Small intestine (tissue), 7 donors: ENCODE measurements at regions not wholly inside any gene's neighbourhood (a gene's known extent, or its start where the extent isn't known, plus 50 kb on each side); places are given as distances from the start of the nearest gene placed in this dataset.

ENCODE experiments used
- DNase-seq, 2 donors: peaks; one replicate each; pipeline versions ENCODE4 v3.0.0 to v3.0.0-alpha.2; 2013
- FAIRE-seq: peaks from 2 replicates; lab custom pipeline; 2012; peaks lifted over from hg19 to GRCh38; lab: Jason Lieb, UNC
- H3K27ac ChIP-seq, 3 donors: one replicate each; pipeline ENCODE4 v1.5.1; 2013; ENCODE audit warnings: low read length in 2 of 3, mild to moderate bottlenecking in 2 of 3, control low read depth in 1 of 3, inconsistent platforms in 1 of 3, low read depth in 1 of 3, moderate library complexity in 1 of 3
- H3K27me3 ChIP-seq, 3 donors: one replicate each; pipeline ENCODE4 v1.6.1; 2013; ENCODE audit warnings: low read length in 3 of 3, inconsistent platforms in 1 of 3; ENCODE audit not compliant: control insufficient read depth in 3 of 3, insufficient read depth in 3 of 3
- H3K36me3 ChIP-seq, 3 donors: one replicate each; pipeline ENCODE4 v1.6.1; 2013; ENCODE audit warnings: low read length in 3 of 3, inconsistent platforms in 1 of 3, low read depth in 1 of 3, mild to moderate bottlenecking in 1 of 3, moderate library complexity in 1 of 3; ENCODE audit not compliant: control insufficient read depth in 3 of 3, insufficient read depth in 2 of 3
- H3K4me1 ChIP-seq, 3 donors: one replicate each; pipeline ENCODE4 v1.6.1; 2013; ENCODE audit warnings: low read length in 2 of 3, inconsistent platforms in 1 of 3, low read depth in 1 of 3, mild to moderate bottlenecking in 1 of 3, moderate library complexity in 1 of 3; ENCODE audit not compliant: control insufficient read depth in 3 of 3, insufficient read depth in 2 of 3
- H3K4me3 ChIP-seq, 3 donors: one replicate each; pipeline ENCODE4 v1.5.1; 2013; ENCODE audit warnings: low read length in 3 of 3, control low read depth in 1 of 3, inconsistent platforms in 1 of 3, low read depth in 1 of 3, mild to moderate bottlenecking in 1 of 3, moderate library complexity in 1 of 3
- H3K9me3 ChIP-seq, 2 donors: one replicate each; pipeline ENCODE4 v1.6.1; 2013; ENCODE audit warnings: low read depth in 1 of 2, low read length in 1 of 2; ENCODE audit not compliant: control insufficient read depth in 2 of 2, insufficient read depth in 1 of 2
- WGBS, 3 donors: extraction: QIAGEN DNeasy Blood & Tissue Kit; methylation state at CpG; one replicate each; pipeline ENCODE4 v1.1.7; 2013; 5-methylcytosine and 5-hydroxymethylcytosine counted together
- donor health status: healthy with polysubstance abuse.
- donor health status: control.
- donor health status: control.
- donor health status: Bipolar disorder and iron deficiency.
- donor health status: healthy.

DNA sequence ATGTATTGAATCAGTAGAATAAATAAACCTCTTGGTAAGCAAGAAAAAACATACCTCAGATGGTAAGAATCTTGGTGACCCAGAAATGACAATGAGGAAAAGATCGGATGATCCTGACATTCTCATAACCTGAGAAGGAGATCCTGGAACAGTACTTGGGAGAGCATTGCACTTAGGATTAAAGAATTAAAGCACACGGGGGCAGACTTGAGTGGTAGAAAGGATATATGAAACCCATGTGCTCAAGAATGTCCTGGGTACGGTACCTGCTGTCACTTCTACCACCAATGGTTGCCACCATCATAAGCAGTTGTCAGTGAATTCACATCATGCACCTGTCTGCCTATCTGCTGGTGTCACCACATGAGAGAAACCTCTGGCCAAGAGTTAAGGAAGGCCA lies 108.9 kb upstream of the GJB5 start:
- H3K9me3 ChIP-seq: no peaks in the 10 kb centered on the region
- H3K36me3 ChIP-seq: no peaks in the 10 kb centered on the region
- H3K27ac ChIP-seq: no peak overlapping the region
- H3K4me3 ChIP-seq: no peak overlapping the region
- WGBS, 3 donors: 39 to 55% (median 46%) methylated on average over 3 of the region's 3 CpGs
- peaks cover 0 to 4% (median 3%) of the 10 kb centered on the region in 3 donors for H3K27me3 ChIP-seq
- H3K4me1 ChIP-seq: no peaks in the 10 kb centered on the region
- DNase-seq: no peak
- FAIRE-seq: no peak

DNA sequence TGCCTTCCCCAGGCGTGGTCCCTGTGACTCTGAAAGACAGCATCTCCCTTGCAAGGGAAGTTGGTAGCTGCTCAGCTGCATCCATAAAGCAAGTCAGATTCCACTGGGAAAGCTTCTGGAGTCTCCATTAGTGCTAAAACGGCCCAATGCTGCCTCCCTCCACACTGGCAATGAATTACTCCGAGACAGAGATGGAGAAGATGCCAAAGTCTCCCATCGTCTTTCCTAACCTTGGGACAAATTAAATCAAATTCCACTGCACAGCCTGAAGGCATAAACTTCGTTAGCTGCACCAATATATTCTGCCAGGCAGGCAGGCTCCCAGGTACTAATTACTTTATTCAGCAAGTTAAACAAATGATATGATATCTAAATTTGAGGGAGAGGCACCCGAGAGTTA lies 106.3 kb upstream of the GJB5 start:
- Histone ChIP-seq H3K4me1 (no peaks in the 10 kb centered on the region), H3K27me3 (peaks cover 0 to 4% (median 3%) of the 10 kb centered on the region in 3 donors), H3K27ac (no peak overlapping the region), H3K4me3 (no peak overlapping the region), H3K36me3 (no peaks in the 10 kb centered on the region), H3K9me3 (no peaks in the 10 kb centered on the region)
- 38 to 58% (median 39%) methylated on average over 6 of the region's 6 CpGs for WGBS, 3 donors
- DNase-seq: no peak
- no peak for FAIRE-seq

DNA sequence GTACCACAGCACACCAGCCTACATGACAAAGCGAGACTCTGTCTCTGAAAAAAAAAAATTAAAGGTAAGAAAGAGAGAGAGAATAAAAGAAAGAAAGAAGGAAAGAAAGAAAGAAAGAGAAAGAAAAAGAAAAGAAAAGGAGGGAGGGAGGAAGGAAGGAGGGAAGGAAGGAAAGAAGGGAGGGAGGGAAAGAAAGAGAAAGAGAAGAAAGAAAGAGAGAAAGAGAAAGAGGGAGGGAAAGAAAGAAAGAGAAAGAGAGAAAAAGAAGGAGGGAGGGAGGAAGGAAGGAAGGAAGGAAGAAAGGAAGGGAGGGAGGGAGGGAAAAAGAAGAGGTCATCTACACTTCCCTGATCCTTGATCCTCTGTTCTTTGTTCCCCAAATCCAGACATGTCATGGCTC lies 104.8 kb upstream of the GJB5 start:
- Histone ChIP-seq H3K4me1 (no peaks in the 10 kb centered on the region), H3K27ac (no peak overlapping the region), H3K27me3 (peaks cover 0 to 3% (median 2%) of the 10 kb centered on the region in 3 donors), H3K36me3 (no peaks in the 10 kb centered on the region), H3K9me3 (no peaks in the 10 kb centered on the region), H3K4me3 (no peak overlapping the region)
- DNase-seq (no peak), FAIRE-seq (no peak)
- WGBS, 3 donors: 85 to 90% (median 86%) methylated on average over 1 of the region's 1 CpG

DNA sequence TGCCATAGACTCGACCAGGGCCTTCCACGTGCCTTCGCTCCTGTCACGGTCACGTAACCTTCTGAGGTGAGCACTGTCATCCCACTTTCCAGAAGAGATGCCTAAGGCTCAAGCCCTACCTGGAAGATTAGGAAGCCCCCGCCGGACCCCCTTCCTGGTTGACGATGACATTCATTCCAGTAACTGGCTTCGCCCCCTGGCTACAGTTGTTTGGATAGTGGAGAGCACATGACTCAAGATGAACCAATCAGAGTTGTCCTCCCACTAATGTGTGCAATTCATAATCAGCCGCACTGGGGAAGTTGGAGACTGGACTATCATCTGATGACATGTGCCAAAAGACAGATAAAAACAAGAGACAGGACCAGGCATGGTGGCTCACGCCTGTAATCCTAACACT lies 104.0 kb upstream of the GJB5 start:
- Histone ChIP-seq H3K9me3 (no peaks in the 10 kb centered on the region), H3K27ac (no peak overlapping the region), H3K4me3 (no peak overlapping the region), H3K27me3 (peaks cover 0 to 4% (median 3%) of the 10 kb centered on the region in 3 donors), H3K36me3 (no peaks in the 10 kb centered on the region), H3K4me1 (no peaks in the 10 kb centered on the region)
- FAIRE-seq: no peak
- WGBS, 3 donors: 84 to 86% (median 85%) methylated on average over 11 of the region's 11 CpGs
- no peak for DNase-seq

DNA sequence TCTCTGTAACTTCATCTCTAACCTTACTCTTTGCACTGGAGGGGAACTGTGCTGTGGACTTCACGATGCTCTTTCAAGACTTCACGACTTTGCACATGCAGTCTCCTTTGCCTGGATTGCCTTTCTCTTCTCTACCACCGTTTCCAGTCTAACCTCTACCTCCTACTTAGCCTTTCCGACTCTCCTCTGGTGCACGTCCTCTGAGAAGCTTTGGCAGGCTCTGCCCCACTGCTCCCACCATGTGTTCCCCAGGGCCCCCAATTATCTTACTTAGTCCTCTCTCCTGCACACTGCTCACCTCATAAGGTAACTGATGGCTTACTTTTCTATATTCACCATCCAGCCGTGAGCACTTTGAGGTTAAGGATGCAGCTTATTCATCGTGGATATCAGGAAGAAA lies 101.7 kb upstream of the GJB5 start:
- FAIRE-seq: no peak
- Histone ChIP-seq H3K4me3 (no peak overlapping the region), H3K4me1 (no peaks in the 10 kb centered on the region), H3K27ac (no peak overlapping the region), H3K27me3 (peaks cover 0 to 5% (median 4%) of the 10 kb centered on the region in 3 donors), H3K36me3 (no peaks in the 10 kb centered on the region), H3K9me3 (no peaks in the 10 kb centered on the region)
- 60 to 78% (median 66%) methylated on average over 7 of the region's 7 CpGs for WGBS, 3 donors
- no peak for DNase-seq

DNA sequence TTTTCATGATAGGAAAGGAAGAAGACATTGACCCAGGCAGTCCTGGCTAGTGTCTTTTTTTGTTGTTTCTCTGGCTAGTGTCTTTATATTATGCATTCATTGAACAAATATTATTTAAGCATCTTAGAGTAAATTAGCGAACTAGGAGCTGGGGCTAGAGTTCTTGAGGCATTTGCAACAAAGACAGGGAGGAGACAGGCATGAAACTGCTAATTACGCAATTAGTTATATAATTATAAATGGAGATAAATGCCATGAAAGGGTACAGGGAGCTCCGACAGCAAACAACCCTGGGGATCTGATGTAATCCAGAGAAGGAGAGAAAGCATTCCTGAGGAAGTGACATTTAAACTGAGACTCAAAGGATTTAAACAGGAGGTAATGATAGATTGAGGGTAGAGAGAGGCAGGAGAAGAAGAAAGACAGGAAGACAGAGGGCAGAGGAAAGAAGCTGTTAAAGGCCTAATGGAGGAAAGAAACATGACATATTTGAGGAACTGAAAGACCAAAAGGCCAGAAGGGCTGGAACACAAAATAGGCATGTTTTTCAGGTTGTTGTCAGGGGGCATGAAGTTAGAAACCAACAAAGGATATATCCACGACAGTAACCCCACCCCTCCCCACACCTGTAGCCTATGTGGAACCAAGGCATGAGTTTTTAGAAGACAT lies 99.5 kb upstream of the GJB5 start:
- 35 to 53% (median 46%) methylated on average over 4 of the region's 4 CpGs for WGBS, 3 donors
- DNase-seq (no peak), FAIRE-seq (no peak)
- no peaks in the 10 kb centered on the region for H3K4me1 ChIP-seq
- no peak overlapping the region for H3K4me3 ChIP-seq
- no peaks in the 10 kb centered on the region for H3K9me3 ChIP-seq
- H3K27ac ChIP-seq: no peak overlapping the region
- H3K27me3 ChIP-seq: peaks cover 0 to 4% (median 2%) of the 10 kb centered on the region in 3 donors
- H3K36me3 ChIP-seq: no peaks in the 10 kb centered on the region

DNA sequence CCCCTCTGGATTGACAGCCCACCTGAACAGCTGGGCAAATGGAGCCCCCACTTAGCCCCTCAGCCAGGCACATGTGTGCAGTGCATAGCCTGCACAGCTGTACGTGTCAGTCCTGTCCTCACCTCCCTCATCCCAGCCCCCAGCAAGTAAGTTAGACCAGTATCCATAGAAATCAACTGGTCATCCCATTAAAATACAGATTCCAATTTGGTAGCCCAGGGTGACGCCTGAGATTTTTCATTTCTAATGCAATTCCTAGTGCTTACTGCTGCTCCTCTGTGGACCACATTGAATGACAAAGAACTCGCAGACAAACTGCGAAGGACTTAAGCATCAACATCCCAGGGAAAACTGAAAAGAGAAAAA lies 99.0 kb upstream of the GJB5 start:
- FAIRE-seq: no peak
- Histone ChIP-seq H3K4me3 (no peak overlapping the region), H3K27me3 (peaks cover 0 to 4% (median 2%) of the 10 kb centered on the region in 3 donors), H3K9me3 (no peaks in the 10 kb centered on the region), H3K36me3 (no peaks in the 10 kb centered on the region), H3K4me1 (no peaks in the 10 kb centered on the region), H3K27ac (no peak overlapping the region)
- 74 to 89% (median 85%) methylated on average over 4 of the region's 4 CpGs for WGBS, 3 donors
- no peak for DNase-seq

DNA sequence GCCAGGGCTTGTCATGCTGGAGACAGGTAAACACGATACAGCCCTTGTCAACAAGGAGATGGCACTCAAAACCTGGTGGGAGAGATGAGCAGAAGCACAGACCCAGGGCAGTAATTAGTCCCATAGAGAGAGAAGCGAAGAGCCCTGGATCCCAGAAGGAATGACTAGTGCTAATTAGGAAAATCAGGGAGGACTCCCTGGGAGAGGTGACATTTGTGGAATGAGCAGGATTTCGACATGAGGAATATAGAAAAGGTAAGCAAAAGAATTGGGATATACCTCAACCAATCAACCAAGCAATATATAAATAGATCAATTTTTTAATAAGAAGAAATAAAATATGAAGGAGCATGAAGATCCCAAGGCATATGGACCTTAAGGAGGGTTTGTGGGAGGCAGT lies 98.5 kb upstream of the GJB5 start:
- Histone ChIP-seq H3K9me3 (no peaks in the 10 kb centered on the region), H3K4me3 (no peak overlapping the region), H3K27me3 (peaks cover 0 to 4% (median 2%) of the 10 kb centered on the region in 3 donors), H3K27ac (no peak overlapping the region), H3K36me3 (no peaks in the 10 kb centered on the region), H3K4me1 (no peaks in the 10 kb centered on the region)
- FAIRE-seq: no peak
- no peak for DNase-seq
- 70 to 80% (median 72%) methylated on average over 3 of the region's 3 CpGs for WGBS, 3 donors

DNA sequence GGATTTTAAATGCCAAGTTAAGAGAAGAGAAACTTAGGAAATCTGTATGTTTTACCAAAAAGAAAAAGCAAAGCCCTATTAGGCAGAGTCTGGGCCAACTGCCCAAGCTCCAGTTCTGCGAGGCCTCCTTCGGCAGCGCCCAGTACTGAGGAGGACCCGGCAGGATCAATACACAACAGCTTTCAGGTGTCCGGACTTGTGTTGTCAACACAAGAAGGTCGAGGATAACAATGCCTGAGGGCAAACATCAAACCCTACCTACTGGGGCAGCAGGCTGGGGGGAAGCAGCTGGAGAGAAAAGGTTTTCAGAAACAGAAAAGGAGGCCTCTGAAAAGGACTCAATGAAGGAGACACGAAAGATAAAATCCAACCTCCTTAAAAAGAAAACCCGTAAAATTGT lies 98.1 kb upstream of the GJB5 start:
- WGBS, 3 donors: 37 to 48% (median 45%) methylated on average over 8 of the region's 8 CpGs
- FAIRE-seq: no peak
- Histone ChIP-seq H3K27ac (no peak overlapping the region), H3K36me3 (no peaks in the 10 kb centered on the region), H3K4me3 (no peak overlapping the region), H3K9me3 (no peaks in the 10 kb centered on the region), H3K4me1 (no peaks in the 10 kb centered on the region), H3K27me3 (peaks cover 0 to 4% (median 2%) of the 10 kb centered on the region in 3 donors)
- no peak for DNase-seq
